ENCODE measurements at regions not wholly inside any gene's neighbourhood (a gene's known extent, or its start where the extent isn't known, plus 50 kb on each side); places are given as distances from the start of the nearest gene placed in this dataset.

GRCh38 chr2:211175956-211176355 is 619.6 kb downstream of the CPS1 start:
- TF ChIP-seq EZH2phosphoT487 (IDR thresholded peaks at IDR 0.05) (no peak), CTCF (IDR thresholded peaks at IDR 0.05) (no peak)
